GM12864 (cell line): ENCODE measurements at regions not wholly inside any gene's neighbourhood (a gene's known extent, or its start where the extent isn't known, plus 50 kb on each side); places are given as distances from the start of the nearest gene placed in this dataset.

Source experiments
- DNase-seq: peaks from one replicate; pipeline ENCODE4 v3.0.0-alpha.2; 2011; ENCODE audit warnings: low read depth
- H3K4me3 ChIP-seq: 2 replicates; pipeline ENCODE4 v1.5.1; 2011; ENCODE audit warnings: mild to moderate bottlenecking, low read depth, low read length, control low read depth
- CTCF ChIP-seq: IDR thresholded peaks from 2 replicates; pipeline ENCODE4 v1.5.1; 2011; ENCODE audit warnings: low read depth, mild to moderate bottlenecking, moderate library complexity, low read length, control low read depth, inconsistent platforms; ENCODE audit errors: missing control alignments

DNA sequence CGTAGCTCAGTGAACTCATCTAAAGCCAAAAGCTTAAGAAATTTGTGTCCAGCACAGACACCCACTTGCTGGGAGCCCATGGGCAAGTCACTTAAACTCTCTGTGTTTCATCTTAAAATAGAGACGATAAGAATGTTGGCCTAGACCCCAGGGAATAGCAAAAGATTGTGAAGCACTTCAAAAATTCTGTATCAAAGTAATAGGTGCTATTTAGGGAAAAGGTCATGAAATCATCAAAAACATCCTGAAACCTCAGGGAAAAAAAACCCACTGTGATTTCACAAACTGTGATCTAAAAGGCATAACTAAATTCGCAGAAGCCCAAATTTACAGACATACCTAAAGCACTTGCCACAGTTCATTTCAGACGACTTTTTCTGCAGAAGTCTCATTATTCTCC, 278.3 kb downstream of the NR2F1-AS1 start:
- DNase-seq, result no peak
- TF ChIP-seq CTCF, result no peak
- H3K4me3 ChIP-seq, result no peak overlapping the region

DNA sequence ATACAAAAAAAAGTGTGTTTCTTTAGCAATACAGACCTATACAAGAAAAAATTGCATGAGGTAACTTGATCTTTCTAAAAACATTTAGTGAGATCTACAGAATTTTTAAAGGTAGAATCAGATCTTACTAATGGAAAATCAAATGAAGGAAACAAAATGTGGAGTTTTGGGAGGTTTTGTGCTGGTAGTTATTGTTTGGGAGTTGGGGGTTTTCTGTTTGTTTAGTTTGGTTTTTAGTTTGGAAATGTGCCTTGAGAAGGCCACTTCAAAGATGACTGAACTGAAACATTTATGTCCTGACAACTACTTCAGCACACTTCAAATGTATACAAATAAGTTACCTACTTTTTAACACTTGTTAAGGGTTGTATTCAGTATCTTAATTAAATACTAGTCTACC, 280.1 kb downstream of the NR2F1-AS1 start:
- no peak for DNase-seq
- H3K4me3 ChIP-seq, result no peak overlapping the region
- no peak for TF ChIP-seq CTCF

GRCh38 chr5:93300309-93300923, 280.6 kb downstream of the NR2F1-AS1 start:
- no peak for TF ChIP-seq CTCF
- no peak for DNase-seq
- H3K4me3 ChIP-seq, result no peak overlapping the region

- TF ChIP-seq CTCF, result no peak
- no peak for DNase-seq
- H3K4me3 ChIP-seq, result no peak overlapping the region
Measured at GRCh38 chr5:93299681-93300308, 281.2 kb downstream of the NR2F1-AS1 start.

GRCh38 chr5:93297116-93297515, 283.9 kb downstream of the NR2F1-AS1 start:
- no peak for DNase-seq
- no peak for TF ChIP-seq CTCF
- H3K4me3 ChIP-seq, result no peak overlapping the region

GRCh38 chr5:93296338-93296737, 284.7 kb downstream of the NR2F1-AS1 start:
- no peak for TF ChIP-seq CTCF
- H3K4me3 ChIP-seq, result no peak overlapping the region
- no peak for DNase-seq

GRCh38 chr5:93294996-93295395, 286.0 kb downstream of the NR2F1-AS1 start:
- H3K4me3 ChIP-seq, result no peak overlapping the region
- no peak for DNase-seq
- no peak for TF ChIP-seq CTCF
